Upper lobe of right lung (tissue), 1 donor: ENCODE measurements at regions not wholly inside any gene's neighbourhood (a gene's known extent, or its start where the extent isn't known, plus 50 kb on each side); places are given as distances from the start of the nearest gene placed in this dataset.
"Not testable (repeated sequence)": the region's sequence is repeated elsewhere in the genome, so short reads cannot be mapped to it uniquely, and the experiment has no call there.

ENCODE experiments used
- ATAC-seq: fragments of 200-7000 bp; cut with Tn5 transposase; one replicate; pipeline ENCODE4 v1.9.1; 2020; ENCODE audit warnings: mild to moderate bottlenecking, moderate library complexity
- DNase-seq: peaks from one replicate; pipeline ENCODE4 v3.0.0-alpha.2; 2020
- H3K27ac ChIP-seq: fragments of 200-600 bp; one replicate; pipeline ENCODE4 v1.8.0; 2022
- H3K27me3 ChIP-seq: fragments of 200-600 bp; one replicate; pipeline ENCODE4 v1.8.0; 2022; ENCODE audit warnings: mild to moderate bottlenecking
- H3K36me3 ChIP-seq: fragments of 200-600 bp; one replicate; pipeline ENCODE4 v1.8.0; 2022
- H3K4me1 ChIP-seq: fragments of 200-600 bp; one replicate; pipeline ENCODE4 v1.8.0; 2022
- H3K4me3 ChIP-seq: fragments of 200-600 bp; one replicate; pipeline ENCODE4 v1.8.0; 2022; ENCODE audit warnings: mild to moderate bottlenecking
- H3K9me3 ChIP-seq: fragments of 200-600 bp; one replicate; pipeline ENCODE4 v1.8.0; 2022
- CTCF ChIP-seq: fragments of 200-600 bp; IDR thresholded peaks from one replicate; pipeline ENCODE4 v1.8.0; 2022; ENCODE audit warnings: antibody characterized with exemption
- intact Hi-C: fragments of 100-400 bp; cut with DNase I; formaldehyde crosslinking; loops from one replicate; pipeline ENCODE4 v1.11.0; 2022
- donor health status: DM: no; HTN: yes; CAD: no; lungs with severe emphysema.

- intact Hi-C loops, result no loop called here
- H3K4me1 ChIP-seq, result no peaks in the 10 kb centered on the region
- H3K4me3 ChIP-seq, result no peak overlapping the region
- ATAC-seq (no peak), DNase-seq (no peak)
- no peaks in the 10 kb centered on the region for H3K9me3 ChIP-seq
- H3K27ac ChIP-seq, result no peak overlapping the region
- no peaks in the 10 kb centered on the region for H3K27me3 ChIP-seq
- TF ChIP-seq CTCF, result no peak
- no peaks in the 10 kb centered on the region for H3K36me3 ChIP-seq
Measured at GRCh38 chr1:117708323-117709248, 102.7 kb downstream of the TENT5C start.

GRCh38 chr1:117709249-117709691, 103.4 kb downstream of the TENT5C start:
- H3K36me3 ChIP-seq, result no peaks in the 10 kb centered on the region
- no peak for TF ChIP-seq CTCF
- H3K4me3 ChIP-seq, result no peak overlapping the region
- H3K9me3 ChIP-seq, result no peaks in the 10 kb centered on the region
- H3K4me1 ChIP-seq, result no peaks in the 10 kb centered on the region
- no peak overlapping the region for H3K27ac ChIP-seq
- H3K27me3 ChIP-seq, result no peaks in the 10 kb centered on the region
- intact Hi-C loops, result no loop called here
- ATAC-seq (no peak), DNase-seq (no peak)

GRCh38 chr1:117710710-117711109, 104.9 kb downstream of the TENT5C start:
- H3K27ac ChIP-seq, result no peak overlapping the region
- no peak for DNase-seq

GRCh38 chr1:117712621-117713020, 106.8 kb downstream of the TENT5C start:
- no peak for ATAC-seq
- H3K27me3 ChIP-seq, result no peaks in the 10 kb centered on the region
- no peak overlapping the region for H3K27ac ChIP-seq
- intact Hi-C loops, result no loop called here
- no peaks in the 10 kb centered on the region for H3K4me1 ChIP-seq
- no peaks in the 10 kb centered on the region for H3K9me3 ChIP-seq
- no peak for TF ChIP-seq CTCF
- no peak overlapping the region for H3K4me3 ChIP-seq
- H3K36me3 ChIP-seq, result no peaks in the 10 kb centered on the region
- no peak for DNase-seq

More at GRCh38 chr1:117710710-117711109, 104.9 kb downstream of the TENT5C start:
- Histone ChIP-seq H3K36me3 (no peaks in the 10 kb centered on the region), H3K4me3 (no peak overlapping the region), H3K27me3 (no peaks in the 10 kb centered on the region), H3K4me1 (no peaks in the 10 kb centered on the region), H3K9me3 (no peaks in the 10 kb centered on the region)
- intact Hi-C loops, result no loop called here
- ATAC-seq, result no peak
- no peak for TF ChIP-seq CTCF

GRCh38 chr1:117714546-117714945, 108.7 kb downstream of the TENT5C start:
- intact Hi-C loops, result no loop called here
- TF ChIP-seq CTCF, result no peak
- Histone ChIP-seq H3K27me3 (no peaks in the 10 kb centered on the region), H3K9me3 (peaks cover 3% of the 10 kb centered on the region), H3K27ac (no peak overlapping the region), H3K36me3 (no peaks in the 10 kb centered on the region), H3K4me3 (no peak overlapping the region), H3K4me1 (no peaks in the 10 kb centered on the region)
- no peak for ATAC-seq
- DNase-seq, result no peak

GRCh38 chr1:117716030-117716429, 110.2 kb downstream of the TENT5C start:
- H3K27ac ChIP-seq, H3K27me3 ChIP-seq, ATAC-seq, DNase-seq, H3K9me3 ChIP-seq, H3K36me3 ChIP-seq, H3K4me1 ChIP-seq, H3K4me3 ChIP-seq, intact Hi-C loops: not testable (repeated sequence)

- H3K27me3 ChIP-seq, H3K36me3 ChIP-seq, H3K4me1 ChIP-seq, intact Hi-C loops, ATAC-seq, H3K4me3 ChIP-seq, H3K27ac ChIP-seq, H3K9me3 ChIP-seq, DNase-seq: not testable (repeated sequence)
Measured at GRCh38 chr1:117717980-117718379, 112.1 kb downstream of the TENT5C start.

- DNase-seq, H3K4me3 ChIP-seq, H3K27ac ChIP-seq, H3K4me1 ChIP-seq, ATAC-seq, H3K9me3 ChIP-seq, H3K36me3 ChIP-seq, intact Hi-C loops, H3K27me3 ChIP-seq: not testable (repeated sequence)
Measured at GRCh38 chr1:117718596-117718995, 112.7 kb downstream of the TENT5C start.
